Right lobe of liver (tissue), 6 donors: ENCODE measurements at regions not wholly inside any gene's neighbourhood (a gene's known extent, or its start where the extent isn't known, plus 50 kb on each side); places are given as distances from the start of the nearest gene placed in this dataset.

ENCODE experiments used
- ATAC-seq, 4 donors: fragments of 200-7000 bp; cut with Tn5 transposase; one replicate each; pipeline ENCODE4 v1.9.1; 2020; ENCODE audit warnings: mild to moderate bottlenecking in 4 of 4, moderate library complexity in 4 of 4
- DNase-seq, 3 donors: peaks; one replicate each; pipeline ENCODE4 v3.0.0-alpha.2; 2020
- H3K27ac ChIP-seq, 3 donors: fragments of 200-600 bp; one replicate each; pipeline ENCODE4 v1.8.0; 2022
- H3K27me3 ChIP-seq, 2 donors: fragments of 200-600 bp; one replicate each; pipeline ENCODE4 v1.8.0; 2022
- H3K36me3 ChIP-seq, 4 donors: fragments of 200-600 bp; sonication (generic) in 1 of 4; one replicate each; pipeline versions ENCODE4 v1.5.1 to v1.8.0; 2017 to 2022; ENCODE audit warnings: control low read depth in 1 of 4
- H3K4me1 ChIP-seq, 4 donors: fragments of 200-600 bp; sonication (generic) in 1 of 4; one replicate each; pipeline versions ENCODE4 v1.5.1 to v1.8.0; 2017 to 2022; ENCODE audit warnings: control low read depth in 1 of 4
- H3K4me3 ChIP-seq, 3 donors: fragments of 200-600 bp; one replicate each; pipeline ENCODE4 v1.8.0; 2022
- H3K9me3 ChIP-seq, 4 donors: fragments of 200-600 bp; sonication (generic) in 1 of 4; one replicate each; pipeline versions ENCODE4 v1.5.1 to v1.8.0; 2017 to 2022; ENCODE audit warnings: control low read depth in 1 of 4
- CTCF ChIP-seq, 4 donors: fragments of 200-600 bp in 3 of 4; fragments of 450-650 bp in 1 of 4; IDR thresholded peaks; one replicate each; pipeline versions ENCODE4 v1.5.1 to v1.8.0; 2016 to 2022; ENCODE audit warnings: antibody characterized with exemption in 4 of 4, mild to moderate bottlenecking in 2 of 4
- POLR2A ChIP-seq: fragments of 450-650 bp; IDR thresholded peaks from one replicate; pipeline ENCODE4 v1.6.1; 2017; ENCODE audit warnings: antibody characterized with exemption, mild to moderate bottlenecking
- WGBS: methylation state at CpG from one replicate; pipeline ENCODE4 v1.1.6; 2018; ENCODE audit warnings: low coverage, low lambda C conversion rate; ENCODE audit not compliant: insufficient coverage; ENCODE audit errors: missing lambda C conversion rate; 5-methylcytosine and 5-hydroxymethylcytosine counted together
- intact Hi-C, 2 donors: fragments of 100-400 bp; cut with DNase I; formaldehyde crosslinking; loops; one replicate each; pipeline versions ENCODE4 v1.11.2 to v1.14.1; 2022
- donor health status: DM: no; HTN: yes; CAD: no.
- donor health status: DM: no; HTN: no; CAD: no.
- donor health status: DM: no; HTN: no; CAD: no.
- donor health status: DM: no; HTN: yes; CAD: no.
- donor health status: DM: no; HTN: yes; CAD: no.

- Histone ChIP-seq H3K4me3 (no peak overlapping the region), H3K4me1 (no peaks in the 10 kb centered on the region), H3K27me3 (no peaks in the 10 kb centered on the region), H3K36me3 (no peaks in the 10 kb centered on the region), H3K9me3 (no peaks in the 10 kb centered on the region), H3K27ac (no peak overlapping the region)
- WGBS, result 68% methylated on average over 15 of the region's 18 CpGs
- no peak for DNase-seq
- TF ChIP-seq POLR2A (no peak), CTCF (IDR thresholded peaks at IDR 0.05) (no peak)
- intact Hi-C loops, result no loop called here
- no peak for ATAC-seq
Measured at GRCh38 chr20:58111310-58112016, 117.0 kb downstream of the ANKRD60 start.

DNA sequence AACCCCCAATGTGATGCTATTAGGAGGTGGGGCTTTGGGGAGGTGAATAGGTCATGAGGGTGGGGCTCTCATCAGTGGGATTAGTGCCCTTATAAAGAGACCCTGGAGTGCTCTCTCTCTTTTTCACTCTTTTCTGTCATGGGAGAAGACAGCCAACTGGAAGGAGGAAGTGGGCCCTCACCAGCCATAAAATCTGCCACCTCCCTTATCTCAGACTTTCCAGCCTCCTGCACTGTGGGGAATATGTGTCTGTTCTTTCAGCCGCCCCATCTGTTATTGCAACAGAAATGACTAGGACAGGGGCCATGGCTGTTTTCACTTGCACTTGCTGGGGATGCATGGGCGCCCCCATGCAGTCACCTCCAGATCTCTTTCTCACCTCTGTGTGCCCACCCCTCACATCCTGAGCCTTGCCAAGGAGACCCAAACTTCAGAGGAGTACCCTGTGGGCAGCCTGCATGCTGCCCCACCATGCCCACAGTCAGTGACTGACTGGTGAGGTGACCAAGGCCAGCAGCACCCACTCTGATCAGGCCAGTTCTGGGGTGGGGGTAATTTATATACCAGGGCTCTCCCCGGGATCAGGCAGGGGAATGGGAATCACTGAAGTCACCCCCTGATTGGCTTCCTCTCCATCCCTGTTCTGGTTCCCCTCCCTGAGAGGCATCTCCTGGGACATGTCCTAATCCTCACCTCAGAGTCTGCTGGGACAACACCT lies 118.4 kb downstream of the ANKRD60 start:
- Histone ChIP-seq H3K27me3 (no peaks in the 10 kb centered on the region), H3K9me3 (no peaks in the 10 kb centered on the region), H3K4me1 (no peaks in the 10 kb centered on the region), H3K36me3 (no peaks in the 10 kb centered on the region), H3K4me3 (no peak overlapping the region), H3K27ac (no peak overlapping the region)
- intact Hi-C loops, result no loop called here
- DNase-seq, result no peak
- TF ChIP-seq CTCF (IDR thresholded peaks at IDR 0.05), result no peak
- TF ChIP-seq POLR2A, result no peak
- 100% methylated on average over 1 of the region's 3 CpGs for WGBS
- no peak for ATAC-seq

DNA sequence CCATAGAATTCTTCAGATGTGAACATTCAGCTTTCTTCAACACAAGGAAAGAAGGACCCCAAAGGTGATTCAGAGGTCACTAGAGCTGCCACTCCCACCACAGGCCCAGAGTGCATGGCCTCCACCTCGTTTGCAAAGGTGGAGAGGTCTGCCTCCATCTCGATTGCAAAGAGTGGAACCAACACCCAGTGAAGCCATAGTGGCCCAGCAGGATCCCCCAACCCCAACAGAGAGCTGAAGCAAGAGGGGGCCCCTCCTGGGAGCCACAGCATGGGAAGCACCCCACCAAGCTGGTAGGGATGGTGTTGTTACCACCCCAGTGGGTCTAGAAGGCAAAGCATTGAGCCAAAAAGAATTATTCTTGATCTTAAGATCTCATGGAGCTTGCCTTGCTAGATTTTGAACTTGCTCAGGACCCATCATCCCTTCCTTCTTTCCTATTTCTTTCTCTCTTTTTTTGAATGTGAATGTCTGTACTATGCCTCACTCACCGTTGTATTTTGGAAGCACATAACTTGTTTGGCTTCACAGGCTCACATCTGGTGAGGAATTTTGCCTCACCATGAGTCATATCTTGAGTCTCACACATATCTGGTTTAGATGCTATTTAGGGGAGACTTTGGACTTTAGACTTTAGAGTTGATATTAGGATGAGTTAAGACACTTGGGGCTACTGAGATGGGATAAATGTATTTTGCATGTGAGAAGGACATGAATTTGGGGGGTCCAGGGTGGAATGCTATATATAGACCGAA lies 119.2 kb downstream of the ANKRD60 start:
- no peak overlapping the region for H3K4me3 ChIP-seq
- whole genome bisulfite sequencing, result 58% methylated on average over 1 of the region's 4 CpGs
- ATAC-seq (no peak), DNase-seq (no peak)
- no peaks in the 10 kb centered on the region for H3K9me3 ChIP-seq
- H3K4me1 ChIP-seq, result no peaks in the 10 kb centered on the region
- no peaks in the 10 kb centered on the region for H3K27me3 ChIP-seq
- H3K36me3 ChIP-seq, result no peaks in the 10 kb centered on the region
- TF ChIP-seq CTCF (IDR thresholded peaks at IDR 0.05) (no peak), POLR2A (no peak)
- H3K27ac ChIP-seq, result no peak overlapping the region
- intact Hi-C loops, result no loop called here

DNA sequence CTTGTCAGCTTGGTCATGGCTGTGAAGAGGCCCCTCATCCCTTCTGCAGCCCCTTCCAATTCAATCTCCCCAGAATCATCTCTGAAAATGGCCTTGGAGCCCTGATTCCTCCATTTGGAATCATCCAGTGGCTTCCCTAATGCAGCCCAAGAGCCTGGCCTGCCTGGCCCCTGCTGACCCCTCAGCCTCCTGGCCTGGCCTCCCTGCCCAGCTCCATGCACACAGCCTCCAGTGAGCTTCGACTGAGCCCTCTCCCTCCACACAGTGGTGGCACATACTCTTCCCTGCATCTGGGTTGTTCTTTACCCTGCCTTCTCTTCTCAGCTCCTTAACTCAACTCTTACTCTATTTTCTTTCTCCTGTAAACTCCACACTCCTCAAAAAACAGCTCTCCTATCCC lies 120.9 kb downstream of the ANKRD60 start:
- Histone ChIP-seq H3K27ac (no peak overlapping the region), H3K4me3 (no peak overlapping the region), H3K27me3 (no peaks in the 10 kb centered on the region), H3K9me3 (no peaks in the 10 kb centered on the region), H3K36me3 (no peaks in the 10 kb centered on the region), H3K4me1 (no peaks in the 10 kb centered on the region)
- intact Hi-C loops, result no loop called here
- TF ChIP-seq POLR2A (no peak), CTCF (IDR thresholded peaks at IDR 0.05) (no peak)
- no peak for DNase-seq
- no peak for ATAC-seq
- WGBS, result 27% methylated on average over 1 of the region's 1 CpG
